Gastrocnemius medialis (tissue), 4 donors: ENCODE measurements at regions not wholly inside any gene's neighbourhood (a gene's known extent, or its start where the extent isn't known, plus 50 kb on each side); places are given as distances from the start of the nearest gene placed in this dataset.

Experiments used
- ATAC-seq, 2 donors: fragments of 150-250 bp; one replicate each; pipeline ENCODE4 v1.9.1; 2016
- DNase-seq, 2 donors: peaks; one replicate each; pipeline ENCODE4 v3.0.0-alpha.2; 2019
- H3K27ac ChIP-seq, 4 donors: fragments of 200-600 bp; sonication (generic); 1 replicate in 1 of 4; 2 replicates in 3 of 4; pipeline ENCODE4 v1.5.1; 2016 to 2018; ENCODE audit warnings: mild to moderate bottlenecking in 2 of 4, moderate library complexity in 1 of 4
- H3K27me3 ChIP-seq, 3 donors: fragments of 200-600 bp; sonication (generic) in 2 of 3; 1 replicate in 1 of 3; 2 replicates in 2 of 3; pipeline versions ENCODE4 v1.5.1 to v1.6.0; 2016 to 2019; ENCODE audit warnings: mild to moderate bottlenecking in 1 of 3, moderate library complexity in 1 of 3
- H3K36me3 ChIP-seq, 2 donors: fragments of 200-600 bp; sonication (generic) in 1 of 2; one replicate each; pipeline ENCODE4 v1.5.1; 2017 to 2018
- H3K4me1 ChIP-seq, 2 donors: fragments of 200-600 bp; sonication (generic) in 1 of 2; one replicate each; pipeline ENCODE4 v1.5.1; 2016 to 2017; ENCODE audit warnings: mild to moderate bottlenecking in 2 of 2
- H3K4me3 ChIP-seq, 4 donors: fragments of 200-600 bp; sonication (generic) in 3 of 4; 1 replicate in 1 of 4; 2 replicates in 3 of 4; pipeline ENCODE4 v1.5.1; 2016 to 2019; ENCODE audit warnings: mild to moderate bottlenecking in 2 of 4
- H3K9me3 ChIP-seq, 3 donors: fragments of 200-600 bp; sonication (generic) in 2 of 3; 1 replicate in 1 of 3; 2 replicates in 2 of 3; pipeline ENCODE4 v1.5.1; 2016 to 2019
- POLR2A ChIP-seq, 2 donors: fragments of 450-650 bp; IDR thresholded peaks; one replicate each; pipeline ENCODE4 v1.6.1; 2017; ENCODE audit warnings: antibody characterized with exemption in 2 of 2, mild to moderate bottlenecking in 2 of 2, moderate library complexity in 2 of 2
- in situ Hi-C, 4 donors: fragments of 200-750 bp; cut with MboI; loops; one replicate each; pipeline versions ENCODE4 v1.15.0 to v1.8.0; 2017; ENCODE audit warnings: low sequenced_read_pairs in 4 of 4
- intact Hi-C: fragments of 100-400 bp; cut with DNase I; formaldehyde crosslinking; loops from one replicate; pipeline ENCODE4 v1.15.1; 2023; ENCODE audit warnings: low total_unique reads
- TF ChIP-seq, protein P1 (sequence below), 5 experiments: fragments of 450-650 bp in 3 of 5; fragments of 200-600 bp in 2 of 5; sonication (generic) in 2 of 5; IDR thresholded peaks in 4 of 5; conservative IDR thresholded peaks in 1 of 5; 1 replicate in 4 of 5; 2 replicates in 1 of 5; pipeline ENCODE4 v1.5.1; 2016 to 2019; ENCODE audit warnings: antibody characterized with exemption in 5 of 5, mild to moderate bottlenecking in 3 of 5, moderate library complexity in 3 of 5

- intact Hi-C loops, result no loop called here
- TF ChIP-seq POLR2A (IDR thresholded peaks at IDR 0.05), result no peak
- TF ChIP-seq, protein P1, sequence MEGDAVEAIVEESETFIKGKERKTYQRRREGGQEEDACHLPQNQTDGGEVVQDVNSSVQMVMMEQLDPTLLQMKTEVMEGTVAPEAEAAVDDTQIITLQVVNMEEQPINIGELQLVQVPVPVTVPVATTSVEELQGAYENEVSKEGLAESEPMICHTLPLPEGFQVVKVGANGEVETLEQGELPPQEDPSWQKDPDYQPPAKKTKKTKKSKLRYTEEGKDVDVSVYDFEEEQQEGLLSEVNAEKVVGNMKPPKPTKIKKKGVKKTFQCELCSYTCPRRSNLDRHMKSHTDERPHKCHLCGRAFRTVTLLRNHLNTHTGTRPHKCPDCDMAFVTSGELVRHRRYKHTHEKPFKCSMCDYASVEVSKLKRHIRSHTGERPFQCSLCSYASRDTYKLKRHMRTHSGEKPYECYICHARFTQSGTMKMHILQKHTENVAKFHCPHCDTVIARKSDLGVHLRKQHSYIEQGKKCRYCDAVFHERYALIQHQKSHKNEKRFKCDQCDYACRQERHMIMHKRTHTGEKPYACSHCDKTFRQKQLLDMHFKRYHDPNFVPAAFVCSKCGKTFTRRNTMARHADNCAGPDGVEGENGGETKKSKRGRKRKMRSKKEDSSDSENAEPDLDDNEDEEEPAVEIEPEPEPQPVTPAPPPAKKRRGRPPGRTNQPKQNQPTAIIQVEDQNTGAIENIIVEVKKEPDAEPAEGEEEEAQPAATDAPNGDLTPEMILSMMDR (IDR thresholded peaks at IDR 0.05 in 4 of 5, conservative IDR thresholded peaks at IDR 0.05 in 1 of 5), result no peak
- Histone ChIP-seq H3K27ac (no peak overlapping the region), H3K36me3 (no peaks in the 10 kb centered on the region), H3K4me3 (no peak overlapping the region), H3K27me3 (no peaks in the 10 kb centered on the region), H3K9me3 (no peaks in the 10 kb centered on the region), H3K4me1 (no peaks in the 10 kb centered on the region)
- ATAC-seq, result no peak
- no peak for DNase-seq
- in situ Hi-C loops, result no loop called here
Measured at GRCh38 chr4:160980091-160980490, 1183.7 kb downstream of the FSTL5 start.

DNA sequence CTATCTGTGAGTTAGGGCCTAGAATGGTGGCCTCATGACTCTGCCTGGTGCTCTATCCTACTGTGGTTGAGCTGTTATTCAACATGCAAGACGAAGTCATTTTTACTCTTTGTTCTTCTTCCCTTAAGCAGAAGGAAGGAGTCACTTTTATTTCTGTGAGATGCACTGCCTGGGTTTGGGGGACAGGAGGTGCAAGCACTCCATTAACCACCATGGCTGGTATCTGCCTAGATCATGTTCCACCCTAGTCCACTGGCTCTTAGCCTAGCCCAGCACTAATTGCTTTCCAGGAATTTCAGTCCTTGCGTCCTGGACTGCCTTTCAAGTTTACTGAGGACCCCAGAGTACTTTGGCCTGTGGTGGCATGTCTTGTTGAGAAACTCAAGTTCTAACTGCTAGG is 1182.7 kb downstream of the FSTL5 start:
- Histone ChIP-seq H3K4me1 (no peaks in the 10 kb centered on the region), H3K36me3 (no peaks in the 10 kb centered on the region), H3K9me3 (no peaks in the 10 kb centered on the region), H3K4me3 (no peak overlapping the region), H3K27me3 (no peaks in the 10 kb centered on the region), H3K27ac (no peak overlapping the region)
- DNase-seq, result no peak
- TF ChIP-seq, protein P1 (IDR thresholded peaks at IDR 0.05 in 4 of 5, conservative IDR thresholded peaks at IDR 0.05 in 1 of 5), result no peak
- no peak for TF ChIP-seq POLR2A (IDR thresholded peaks at IDR 0.05)
- no peak for ATAC-seq
- intact Hi-C loops, result no loop called here
- in situ Hi-C loops, result no loop called here

GRCh38 chr4:160983035-160983434 is 1180.8 kb downstream of the FSTL5 start:
- no peak for DNase-seq
- in situ Hi-C loops, result no loop called here
- Histone ChIP-seq H3K4me1 (no peaks in the 10 kb centered on the region), H3K9me3 (no peaks in the 10 kb centered on the region), H3K27ac (no peak overlapping the region), H3K4me3 (no peak overlapping the region), H3K27me3 (no peaks in the 10 kb centered on the region), H3K36me3 (no peaks in the 10 kb centered on the region)
- intact Hi-C loops, result no loop called here
- ATAC-seq, result no peak
- no peak for TF ChIP-seq POLR2A (IDR thresholded peaks at IDR 0.05)
- TF ChIP-seq, protein P1 (IDR thresholded peaks at IDR 0.05 in 4 of 5, conservative IDR thresholded peaks at IDR 0.05 in 1 of 5), result no peak

- intact Hi-C loops, result no loop called here
- in situ Hi-C loops, result no loop called here
- TF ChIP-seq, protein P1 (IDR thresholded peaks at IDR 0.05 in 4 of 5, conservative IDR thresholded peaks at IDR 0.05 in 1 of 5), result no peak
- no peak for TF ChIP-seq POLR2A (IDR thresholded peaks at IDR 0.05)
- Histone ChIP-seq H3K36me3 (no peaks in the 10 kb centered on the region), H3K4me1 (no peaks in the 10 kb centered on the region), H3K27ac (no peak overlapping the region), H3K27me3 (no peaks in the 10 kb centered on the region), H3K4me3 (no peak overlapping the region), H3K9me3 (no peaks in the 10 kb centered on the region)
- no peak for DNase-seq
- no peak for ATAC-seq
Measured at GRCh38 chr4:161002386-161002785, 1161.4 kb downstream of the FSTL5 start.

DNA sequence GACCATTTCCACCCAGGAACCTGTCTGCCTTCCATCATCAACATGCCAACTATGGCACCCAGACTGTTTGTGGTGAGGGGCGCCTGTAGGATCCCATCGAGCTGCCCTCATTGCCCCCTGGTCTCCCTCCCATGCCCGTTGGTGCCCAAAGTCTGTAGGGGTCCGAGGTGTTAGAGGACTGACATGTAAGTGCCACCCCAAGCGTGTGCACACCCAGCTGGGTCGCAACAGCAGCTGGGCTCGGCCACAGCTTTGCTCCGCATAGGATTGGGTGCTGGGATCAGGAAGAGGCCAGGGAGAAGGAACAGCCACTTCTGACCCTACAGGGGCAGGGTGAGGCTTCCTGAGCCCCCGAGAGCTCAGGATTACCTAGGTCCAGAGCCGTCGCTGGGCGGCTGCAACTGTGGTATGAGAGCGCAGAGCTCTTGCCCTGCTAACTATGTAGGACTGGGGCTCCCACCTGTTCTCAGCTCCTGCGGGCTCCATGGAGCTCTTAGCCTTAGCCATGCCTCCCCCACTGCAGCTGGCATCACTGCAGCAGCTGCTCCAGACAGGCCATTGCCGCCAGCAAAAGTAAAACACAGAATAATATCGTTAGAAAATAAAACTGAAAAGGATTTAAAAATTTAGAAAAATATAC is 1160.3 kb downstream of the FSTL5 start:
- no peak overlapping the region for H3K27ac ChIP-seq
- ATAC-seq, result no peak
- no peak for DNase-seq
- in situ Hi-C loops, result no loop called here
- H3K27me3 ChIP-seq, result no peaks in the 10 kb centered on the region
- H3K4me1 ChIP-seq, result no peaks in the 10 kb centered on the region
- intact Hi-C loops, result no loop called here
- no peak for TF ChIP-seq POLR2A (IDR thresholded peaks at IDR 0.05)
- TF ChIP-seq, protein P1 (IDR thresholded peaks at IDR 0.05 in 4 of 5, conservative IDR thresholded peaks at IDR 0.05 in 1 of 5), result no peak
- H3K36me3 ChIP-seq, result no peaks in the 10 kb centered on the region
- no peak overlapping the region for H3K4me3 ChIP-seq
- H3K9me3 ChIP-seq, result no peaks in the 10 kb centered on the region
